DOHH2 (cell line): ENCODE measurements at regions not wholly inside any gene's neighbourhood (a gene's known extent, or its start where the extent isn't known, plus 50 kb on each side); places are given as distances from the start of the nearest gene placed in this dataset.

ENCODE experiments used
- CTCF ChIP-seq: fragments of 200-600 bp; sonication (generic); IDR thresholded peaks from one replicate; pipeline ENCODE4 v1.5.1; 2014; ENCODE audit warnings: antibody characterized with exemption, mild to moderate bottlenecking, low read depth, low read length; ENCODE audit not compliant: poor library complexity, severe bottlenecking
- EZH2phosphoT487 ChIP-seq: fragments of 200-600 bp; sonication (generic); IDR thresholded peaks from 2 replicates; pipeline ENCODE4 v1.6.1; 2017; ENCODE audit warnings: borderline replicate concordance, mild to moderate bottlenecking, antibody characterized with exemption, low read length, moderate library complexity, mixed read lengths

- TF ChIP-seq CTCF (no peak), EZH2phosphoT487 (no peak)
Observed at GRCh38 chr10:117471344-117471874, 71.1 kb upstream of the EMX2 start.
